ENCODE measurements at regions not wholly inside any gene's neighbourhood (a gene's known extent, or its start where the extent isn't known, plus 50 kb on each side); places are given as distances from the start of the nearest gene placed in this dataset.

DNA sequence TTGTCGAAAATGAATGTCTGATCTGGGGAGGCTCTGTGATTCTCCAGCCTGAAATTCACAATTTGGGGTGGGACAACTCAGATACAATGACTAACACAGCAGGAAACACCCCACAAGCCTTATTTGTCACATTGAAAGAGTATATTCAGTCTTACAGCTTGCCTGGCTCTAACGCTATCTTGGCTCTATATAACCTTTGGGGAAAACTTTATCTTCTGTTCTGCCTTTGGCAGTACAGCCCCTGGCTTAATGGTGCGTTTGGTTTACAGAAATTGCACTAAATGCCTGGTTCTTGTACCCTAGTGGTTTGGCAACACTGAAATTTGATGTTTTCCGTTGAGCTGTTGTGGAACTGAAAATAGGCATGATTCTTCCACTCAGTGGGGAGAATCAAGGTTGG, 178.1 kb upstream of the VEGFC start:
- Mint-ChIP-seq H3K27me3 (ENCODE audit: low read depth) (no peaks in the 10 kb centered on the region), H3K4me3 (no peak overlapping the region), H3K27ac (no peak overlapping the region), H3K4me1 (ENCODE audit: low read depth) (no peaks in the 10 kb centered on the region), H3K36me3 (ENCODE audit: low read depth) (no peaks in the 10 kb centered on the region), H3K9me3 (no peaks in the 10 kb centered on the region)
- no peak for DNase-seq (ENCODE audit: low spot score)

DNA sequence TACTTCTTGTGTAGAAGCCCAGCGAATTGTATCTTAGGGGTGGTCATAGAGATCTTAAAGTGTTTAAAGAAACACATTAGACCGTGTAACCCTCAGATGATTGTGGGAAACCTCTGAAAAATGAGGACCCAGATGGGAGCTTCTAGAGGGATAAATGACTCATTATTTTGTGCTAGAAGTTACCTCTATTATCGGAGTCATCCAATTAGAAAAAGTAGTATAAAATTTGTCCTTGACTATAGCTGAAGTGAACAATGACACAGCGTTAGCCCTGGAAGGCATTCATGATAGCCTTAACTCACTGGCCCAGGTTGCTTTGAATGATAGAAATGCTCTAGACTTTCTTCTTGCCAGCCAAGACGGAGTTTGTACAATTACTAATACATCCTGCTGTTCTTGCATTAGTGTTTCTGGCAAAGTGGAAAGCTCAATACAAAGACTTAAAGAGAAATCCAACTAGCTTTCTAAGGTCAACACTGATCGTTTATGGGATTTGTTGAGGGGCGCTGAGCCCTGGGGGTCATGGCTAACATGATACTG, 178.9 kb upstream of the VEGFC start:
- no peak overlapping the region for H3K4me3 Mint-ChIP-seq
- no peaks in the 10 kb centered on the region for H3K4me1 Mint-ChIP-seq (ENCODE audit: low read depth)
- no peaks in the 10 kb centered on the region for H3K27me3 Mint-ChIP-seq (ENCODE audit: low read depth)
- DNase-seq (ENCODE audit: low spot score): no peak
- H3K27ac Mint-ChIP-seq: no peak overlapping the region
- H3K36me3 Mint-ChIP-seq (ENCODE audit: low read depth): no peaks in the 10 kb centered on the region
- H3K9me3 Mint-ChIP-seq: no peaks in the 10 kb centered on the region

DNA sequence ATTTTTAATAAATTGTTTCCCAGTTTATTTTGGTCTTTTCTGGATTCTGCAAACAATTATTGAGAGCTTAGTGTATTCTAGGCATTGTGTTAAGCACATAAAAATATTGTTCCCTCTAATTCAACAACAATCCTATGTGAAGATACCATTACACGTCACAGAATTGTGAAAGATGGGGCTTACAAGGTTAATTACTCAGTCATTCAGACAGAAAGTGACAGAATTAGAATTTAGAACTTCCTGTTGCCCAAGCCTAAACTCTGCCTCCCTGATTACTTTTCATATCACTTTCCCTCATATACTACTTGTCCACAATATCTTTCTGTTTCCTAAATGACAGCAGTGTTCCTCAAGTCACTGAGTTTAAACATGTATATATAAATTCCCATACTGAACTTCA, 186.7 kb upstream of the VEGFC start:
- no peak for DNase-seq (ENCODE audit: low spot score)
- H3K27me3 Mint-ChIP-seq (ENCODE audit: low read depth): no peaks in the 10 kb centered on the region
- H3K27ac Mint-ChIP-seq: no peak overlapping the region
- H3K4me1 Mint-ChIP-seq (ENCODE audit: low read depth): no peaks in the 10 kb centered on the region
- no peak overlapping the region for H3K4me3 Mint-ChIP-seq
- H3K9me3 Mint-ChIP-seq: no peaks in the 10 kb centered on the region
- H3K36me3 Mint-ChIP-seq (ENCODE audit: low read depth): no peaks in the 10 kb centered on the region

DNA sequence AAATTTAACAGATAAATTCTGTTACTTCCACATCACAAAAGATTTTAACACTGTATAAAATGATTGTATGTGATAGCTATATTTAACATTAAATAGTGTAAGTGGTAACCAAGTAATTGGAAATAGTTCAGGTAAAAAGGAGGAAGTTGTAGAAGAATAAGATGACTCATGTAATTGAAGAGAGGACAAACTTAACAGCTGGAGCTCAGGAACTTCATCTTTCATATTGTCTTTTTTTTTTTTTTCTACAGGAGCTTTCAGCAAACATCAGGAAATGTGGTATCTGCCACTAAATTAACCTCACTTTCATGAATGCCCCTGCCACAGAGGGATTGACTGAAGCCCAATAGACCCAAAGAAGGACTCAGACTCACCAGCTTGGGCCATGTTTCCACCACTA, 188.4 kb upstream of the VEGFC start:
- Mint-ChIP-seq H3K36me3 (ENCODE audit: low read depth) (no peaks in the 10 kb centered on the region), H3K4me1 (ENCODE audit: low read depth) (no peaks in the 10 kb centered on the region), H3K27me3 (ENCODE audit: low read depth) (no peaks in the 10 kb centered on the region), H3K9me3 (no peaks in the 10 kb centered on the region), H3K27ac (no peak overlapping the region), H3K4me3 (no peak overlapping the region)
- DNase-seq (ENCODE audit: low spot score): no peak

DNA sequence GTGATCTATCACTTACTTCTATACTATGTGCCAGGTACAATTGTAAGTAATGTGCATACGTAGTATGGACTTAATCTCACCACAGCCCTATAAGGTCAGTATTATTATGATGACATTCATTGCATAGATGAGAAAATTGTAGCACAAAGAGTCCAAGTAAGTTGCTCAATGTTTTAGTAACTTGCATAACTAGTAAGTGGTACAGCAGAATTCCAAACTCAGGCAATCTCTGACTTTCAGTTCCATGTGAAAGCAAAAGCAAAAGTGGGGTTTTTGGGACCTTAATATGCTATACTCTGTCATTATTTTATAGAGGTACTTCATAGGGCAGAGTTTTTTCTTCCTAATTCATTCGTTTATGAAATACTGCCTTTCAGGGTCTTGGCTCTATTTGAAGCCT, 188.8 kb upstream of the VEGFC start:
- Mint-ChIP-seq H3K4me1 (ENCODE audit: low read depth) (no peaks in the 10 kb centered on the region), H3K9me3 (no peaks in the 10 kb centered on the region), H3K4me3 (no peak overlapping the region), H3K27me3 (ENCODE audit: low read depth) (no peaks in the 10 kb centered on the region), H3K36me3 (ENCODE audit: low read depth) (no peaks in the 10 kb centered on the region), H3K27ac (no peak overlapping the region)
- DNase-seq (ENCODE audit: low spot score): no peak

DNA sequence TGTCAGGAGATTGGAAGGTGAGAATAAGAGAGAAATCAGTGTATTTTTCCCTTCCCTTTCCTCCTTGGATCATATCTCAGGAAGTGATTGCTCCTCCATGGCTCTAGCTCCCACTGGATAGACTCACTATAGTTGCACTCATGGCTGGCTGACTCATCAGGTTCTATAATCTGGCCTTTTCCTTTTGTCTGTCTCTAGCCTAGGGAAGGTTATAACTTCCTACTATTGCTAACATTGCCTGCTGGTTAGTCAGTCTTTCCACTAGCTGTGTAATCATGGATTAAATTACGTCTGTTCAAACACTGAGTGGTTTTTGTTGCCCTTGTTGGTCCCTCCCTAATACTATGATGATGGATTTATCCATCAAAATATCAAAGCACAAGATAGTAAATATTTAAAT, 195.5 kb upstream of the VEGFC start:
- no peaks in the 10 kb centered on the region for H3K4me1 Mint-ChIP-seq (ENCODE audit: low read depth)
- H3K4me3 Mint-ChIP-seq: no peak overlapping the region
- no peak for DNase-seq (ENCODE audit: low spot score)
- no peak overlapping the region for H3K27ac Mint-ChIP-seq
- H3K27me3 Mint-ChIP-seq (ENCODE audit: low read depth): no peaks in the 10 kb centered on the region
- no peaks in the 10 kb centered on the region for H3K9me3 Mint-ChIP-seq
- no peaks in the 10 kb centered on the region for H3K36me3 Mint-ChIP-seq (ENCODE audit: low read depth)

DNA sequence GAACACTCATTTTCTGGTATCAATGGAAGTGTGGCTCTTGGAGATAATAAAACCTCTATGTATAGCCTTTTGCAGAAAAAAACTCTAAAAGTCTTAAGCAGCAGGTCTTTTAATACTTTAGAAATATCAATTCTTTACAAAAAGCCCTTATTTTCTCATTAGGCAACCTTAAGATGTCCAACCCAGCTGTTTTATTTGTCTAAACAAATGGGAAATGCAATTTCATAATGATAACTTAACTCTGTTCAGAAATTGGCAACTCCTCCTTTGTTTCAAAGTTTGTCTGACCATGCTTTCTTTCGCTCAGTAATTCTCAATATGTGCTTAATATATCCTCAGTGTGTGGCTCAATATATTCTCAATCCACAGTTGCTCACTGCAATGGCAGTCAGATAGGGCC, 196.5 kb upstream of the VEGFC start:
- no peaks in the 10 kb centered on the region for H3K9me3 Mint-ChIP-seq
- no peaks in the 10 kb centered on the region for H3K4me1 Mint-ChIP-seq (ENCODE audit: low read depth)
- H3K27ac Mint-ChIP-seq: no peak overlapping the region
- no peak overlapping the region for H3K4me3 Mint-ChIP-seq
- no peaks in the 10 kb centered on the region for H3K36me3 Mint-ChIP-seq (ENCODE audit: low read depth)
- H3K27me3 Mint-ChIP-seq (ENCODE audit: low read depth): no peaks in the 10 kb centered on the region
- no peak for DNase-seq (ENCODE audit: low spot score)

DNA sequence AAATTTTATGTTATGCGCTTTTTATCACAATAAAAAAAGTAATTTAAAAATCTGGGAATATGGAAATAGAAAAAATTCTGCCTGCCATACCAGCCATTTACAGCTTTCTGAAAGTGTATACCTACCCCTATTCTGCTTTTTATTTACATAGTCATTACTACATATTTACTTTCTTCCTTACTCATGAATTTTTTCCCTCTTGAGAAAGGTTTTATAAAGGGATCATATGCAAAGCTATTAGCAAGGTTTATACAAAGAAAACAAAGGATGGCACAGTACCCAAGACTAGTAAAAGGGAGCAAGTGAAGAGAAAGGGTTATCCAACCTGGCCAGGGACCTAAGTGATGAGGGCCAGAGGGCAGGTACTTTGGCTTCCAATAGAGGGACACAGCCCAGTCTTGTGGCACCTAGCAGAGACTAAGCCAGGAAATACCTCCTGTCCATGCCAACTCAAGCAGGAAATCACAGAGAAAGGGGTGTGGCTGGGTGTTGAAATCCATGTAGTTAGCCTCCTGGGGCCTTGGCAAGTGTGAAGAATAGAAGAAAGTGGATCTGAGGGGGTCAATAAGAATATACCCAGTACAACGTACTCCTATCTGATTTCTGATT, 207.3 kb upstream of the VEGFC start:
- H3K4me1 Mint-ChIP-seq (ENCODE audit: low read depth): peaks cover 2% of the 10 kb centered on the region
- no peak overlapping the region for H3K27ac Mint-ChIP-seq
- H3K9me3 Mint-ChIP-seq: no peaks in the 10 kb centered on the region
- no peaks in the 10 kb centered on the region for H3K36me3 Mint-ChIP-seq (ENCODE audit: low read depth)
- no peak overlapping the region for H3K4me3 Mint-ChIP-seq
- DNase-seq (ENCODE audit: low spot score): no peak
- H3K27me3 Mint-ChIP-seq (ENCODE audit: low read depth): no peaks in the 10 kb centered on the region

DNA sequence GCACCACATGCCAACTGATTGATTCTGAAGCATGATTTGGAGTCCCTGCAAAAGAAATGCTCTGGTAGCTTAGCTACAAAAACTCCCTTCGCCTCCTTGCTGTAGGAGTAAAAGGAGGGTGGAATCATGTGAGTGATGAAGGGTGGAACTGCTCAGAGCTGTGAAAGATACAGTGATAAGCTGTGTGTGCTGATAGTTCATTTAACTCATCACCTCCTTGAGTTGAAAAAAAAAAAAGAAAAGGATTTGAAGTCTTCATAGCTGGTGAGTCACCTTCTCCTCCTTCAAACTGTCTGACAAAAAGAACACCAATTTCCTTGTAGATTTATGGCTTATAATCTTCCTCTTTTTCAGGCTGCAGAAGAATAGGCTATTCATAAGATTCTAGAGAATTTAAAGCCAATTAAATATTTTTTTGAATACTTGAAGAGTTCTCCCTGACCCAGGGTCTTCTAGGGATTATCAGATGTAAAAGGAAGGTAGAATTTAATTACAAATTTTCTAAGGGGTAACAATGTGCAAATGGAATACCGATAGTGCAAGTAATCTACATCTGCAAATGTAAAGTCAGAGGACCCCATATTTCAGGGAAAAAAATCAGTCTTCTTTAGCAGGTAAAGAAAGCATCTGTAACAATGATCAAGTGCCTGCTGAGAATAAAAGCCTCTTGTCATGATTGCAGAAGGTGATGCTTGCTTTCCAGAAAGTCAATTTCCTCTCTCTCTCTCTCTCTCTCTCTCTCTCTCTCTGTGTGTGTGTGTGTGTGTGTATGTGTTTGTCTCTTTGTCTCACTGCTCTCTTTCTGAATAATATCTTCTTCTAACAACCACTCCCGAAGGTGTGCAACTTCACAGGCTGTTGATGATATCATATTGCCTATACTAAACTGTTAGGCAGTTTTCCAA, 208.8 kb upstream of the VEGFC start:
- DNase-seq (ENCODE audit: low spot score): no peak
- H3K4me3 Mint-ChIP-seq: no peak overlapping the region
- H3K9me3 Mint-ChIP-seq: no peaks in the 10 kb centered on the region
- H3K27ac Mint-ChIP-seq: no peak overlapping the region
- no peaks in the 10 kb centered on the region for H3K27me3 Mint-ChIP-seq (ENCODE audit: low read depth)
- H3K36me3 Mint-ChIP-seq (ENCODE audit: low read depth): no peaks in the 10 kb centered on the region
- peaks cover 8% of the 10 kb centered on the region for H3K4me1 Mint-ChIP-seq (ENCODE audit: low read depth)

DNA sequence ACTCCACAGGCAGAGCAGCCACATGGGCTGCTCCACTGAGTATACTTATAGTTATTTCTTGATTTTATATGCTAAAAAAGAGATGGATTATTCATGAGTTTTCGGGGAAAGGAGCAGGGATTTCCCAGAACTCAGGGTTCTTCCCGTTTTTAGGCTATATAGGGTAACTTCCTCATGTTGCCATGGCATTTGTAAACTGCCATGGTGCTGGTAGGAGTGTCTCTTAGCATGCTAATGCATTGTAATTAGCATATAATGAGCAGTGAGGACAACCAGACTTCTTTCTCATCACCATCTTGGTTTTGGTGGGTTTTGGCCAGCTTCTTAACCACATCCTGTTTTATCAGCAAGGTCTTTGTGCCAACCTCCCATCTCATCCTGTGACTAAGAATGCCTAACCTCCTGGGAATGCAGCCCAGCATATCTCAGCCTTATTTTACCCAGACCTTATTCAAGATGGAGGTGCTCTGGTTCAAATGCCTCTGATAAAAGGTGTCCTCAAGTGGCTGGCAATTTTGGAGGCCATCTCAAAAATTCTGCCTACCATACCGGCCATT, 213.0 kb upstream of the VEGFC start:
- H3K27me3 Mint-ChIP-seq (ENCODE audit: low read depth): no peaks in the 10 kb centered on the region
- H3K36me3 Mint-ChIP-seq (ENCODE audit: low read depth): no peaks in the 10 kb centered on the region
- H3K4me1 Mint-ChIP-seq (ENCODE audit: low read depth): peaks cover 8% of the 10 kb centered on the region
- H3K9me3 Mint-ChIP-seq: no peaks in the 10 kb centered on the region
- no peak overlapping the region for H3K4me3 Mint-ChIP-seq
- no peak overlapping the region for H3K27ac Mint-ChIP-seq
- DNase-seq (ENCODE audit: low spot score): no peak

DNA sequence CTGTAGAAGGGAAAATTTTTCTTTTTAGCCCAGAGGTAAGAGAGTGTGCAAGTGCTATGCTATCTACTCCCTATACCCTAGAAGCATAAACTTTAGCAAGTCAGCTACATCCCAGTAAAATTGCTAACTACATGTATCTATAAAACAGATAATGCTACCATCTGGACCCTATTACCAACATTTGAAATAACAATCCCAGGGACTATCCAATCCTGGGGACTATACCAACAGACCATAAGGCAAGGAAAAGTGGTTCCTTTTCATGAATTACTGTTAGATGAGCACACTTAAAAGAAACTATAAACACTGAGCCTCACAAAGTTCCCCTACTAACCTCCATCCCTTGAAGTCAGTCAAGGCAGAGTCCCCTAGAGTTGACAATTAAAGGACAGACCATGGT, 213.6 kb upstream of the VEGFC start:
- Mint-ChIP-seq H3K36me3 (ENCODE audit: low read depth) (no peaks in the 10 kb centered on the region), H3K9me3 (no peaks in the 10 kb centered on the region), H3K4me3 (no peak overlapping the region), H3K27ac (no peak overlapping the region), H3K4me1 (ENCODE audit: low read depth) (peaks cover 8% of the 10 kb centered on the region), H3K27me3 (ENCODE audit: low read depth) (no peaks in the 10 kb centered on the region)
- no peak for DNase-seq (ENCODE audit: low spot score)

DNA sequence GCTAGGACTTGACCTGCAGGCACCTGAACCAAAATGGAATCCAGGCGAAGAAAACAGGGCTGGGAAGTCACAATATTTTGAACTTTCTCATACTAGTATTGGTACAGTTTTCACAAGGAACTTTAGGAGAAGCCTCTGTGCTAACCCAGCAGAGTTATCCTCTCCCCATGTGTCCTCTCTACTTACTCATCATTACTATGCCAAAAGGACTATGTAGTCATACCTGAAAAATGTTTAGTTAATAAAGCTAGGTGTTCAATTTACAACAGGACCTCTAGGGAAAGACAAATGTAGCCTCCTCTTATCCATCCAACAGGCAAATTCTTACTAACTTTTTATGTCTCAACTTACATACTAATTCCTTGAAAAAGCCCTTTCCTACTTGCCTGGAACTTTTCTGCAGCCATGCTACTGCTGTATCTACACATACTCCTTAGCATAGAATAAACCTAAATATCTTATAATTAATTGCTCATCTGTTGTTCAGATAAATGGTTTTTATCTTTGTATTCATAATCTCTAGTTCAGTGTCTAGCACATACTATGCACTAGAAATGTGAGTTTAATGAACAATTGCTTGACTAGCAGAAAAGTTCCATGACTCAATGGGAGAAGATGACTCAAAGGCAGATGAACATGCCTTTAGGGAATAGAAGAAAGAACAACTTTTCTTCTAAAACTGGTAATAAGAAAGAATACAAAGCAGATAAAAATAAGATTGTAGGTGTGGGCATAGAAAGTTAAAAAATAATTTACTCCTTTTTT, 215.5 kb upstream of the VEGFC start:
- H3K4me3 Mint-ChIP-seq: no peak overlapping the region
- H3K9me3 Mint-ChIP-seq: peaks cover 4% of the 10 kb centered on the region
- no peaks in the 10 kb centered on the region for H3K36me3 Mint-ChIP-seq (ENCODE audit: low read depth)
- no peak for DNase-seq (ENCODE audit: low spot score)
- H3K4me1 Mint-ChIP-seq (ENCODE audit: low read depth): peaks cover 6% of the 10 kb centered on the region
- no peaks in the 10 kb centered on the region for H3K27me3 Mint-ChIP-seq (ENCODE audit: low read depth)
- no peak overlapping the region for H3K27ac Mint-ChIP-seq

DNA sequence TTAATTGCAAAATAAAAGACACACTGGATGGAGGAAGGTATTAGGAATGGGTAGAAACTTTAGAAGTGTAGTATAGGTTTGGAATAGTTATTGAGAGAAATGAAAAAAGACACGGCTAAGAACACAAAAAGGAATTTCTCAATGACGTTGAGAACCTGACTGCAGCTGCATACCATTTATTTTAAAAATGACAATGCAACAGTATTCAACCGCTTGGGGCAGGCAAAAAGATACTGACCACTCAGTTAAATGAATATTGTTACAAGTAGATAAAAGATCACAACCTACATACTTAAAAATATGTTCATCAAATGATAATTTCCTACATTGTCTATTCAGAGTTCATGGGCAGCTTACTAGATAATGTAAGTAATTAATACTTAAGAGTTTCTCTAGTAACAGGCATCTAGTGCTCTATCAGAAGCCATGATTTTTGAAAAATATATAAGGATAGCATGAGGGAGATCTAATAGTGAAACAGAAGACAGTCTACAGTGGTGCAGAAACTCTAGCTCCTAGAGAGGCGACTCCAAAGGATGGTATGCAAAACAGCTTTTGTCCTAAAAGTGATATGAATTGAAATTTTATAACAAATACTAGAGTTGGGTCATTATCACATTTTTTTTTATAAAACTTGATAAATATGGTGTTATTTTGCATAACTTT, 216.2 kb upstream of the VEGFC start:
- no peak for DNase-seq (ENCODE audit: low spot score)
- Mint-ChIP-seq H3K4me3 (no peak overlapping the region), H3K27ac (no peak overlapping the region), H3K36me3 (ENCODE audit: low read depth) (no peaks in the 10 kb centered on the region), H3K4me1 (ENCODE audit: low read depth) (peaks cover 6% of the 10 kb centered on the region), H3K27me3 (ENCODE audit: low read depth) (no peaks in the 10 kb centered on the region), H3K9me3 (peaks cover 9% of the 10 kb centered on the region)
